Ascending aorta (tissue), 2 donors: ENCODE measurements at regions not wholly inside any gene's neighbourhood (a gene's known extent, or its start where the extent isn't known, plus 50 kb on each side); places are given as distances from the start of the nearest gene placed in this dataset.
"Not testable (repeated sequence)": the region's sequence is repeated elsewhere in the genome, so short reads cannot be mapped to it uniquely, and the experiment has no call there.

Source experiments
- DNase-seq, 2 donors: peaks; one replicate each; pipeline ENCODE4 v3.0.0-alpha.2; 2019; ENCODE audit warnings: low spot score in 2 of 2
- H3K27ac ChIP-seq, 2 donors: fragments of 200-600 bp; sonication (generic); one replicate each; pipeline ENCODE4 v1.5.1; 2016 to 2017; ENCODE audit warnings: mild to moderate bottlenecking in 1 of 2
- H3K27me3 ChIP-seq: fragments of 200-600 bp; sonication (generic); one replicate; pipeline ENCODE4 v1.5.1; 2017
- H3K36me3 ChIP-seq, 2 donors: fragments of 200-600 bp; sonication (generic); one replicate each; pipeline ENCODE4 v1.5.1; 2016
- H3K4me1 ChIP-seq, 2 donors: fragments of 200-600 bp; sonication (generic); one replicate each; pipeline ENCODE4 v1.5.1; 2016 to 2017; ENCODE audit warnings: mild to moderate bottlenecking in 1 of 2
- H3K4me3 ChIP-seq, 2 donors: fragments of 200-600 bp; sonication (generic); one replicate each; pipeline ENCODE4 v1.5.1; 2016 to 2017; ENCODE audit warnings: mild to moderate bottlenecking in 1 of 2
- H3K9me3 ChIP-seq, 2 donors: fragments of 200-600 bp; sonication (generic); one replicate each; pipeline ENCODE4 v1.5.1; 2016
- intact Hi-C: fragments of 100-400 bp; cut with DNase I; formaldehyde crosslinking; loops from one replicate; pipeline ENCODE4 v1.15.1; 2023
- TF ChIP-seq, protein P1 (sequence below), 3 experiments: fragments of 200-600 bp in 2 of 3; fragments of 450-650 bp in 1 of 3; sonication (generic) in 2 of 3; IDR thresholded peaks; one replicate each; pipeline ENCODE4 v1.5.1; 2016 to 2019; ENCODE audit warnings: antibody characterized with exemption in 3 of 3, mild to moderate bottlenecking in 1 of 3, moderate library complexity in 1 of 3

GRCh38 chr20:25858495-25859425, 162.1 kb upstream of the ZNF337 start:
- TF ChIP-seq, protein P1, sequence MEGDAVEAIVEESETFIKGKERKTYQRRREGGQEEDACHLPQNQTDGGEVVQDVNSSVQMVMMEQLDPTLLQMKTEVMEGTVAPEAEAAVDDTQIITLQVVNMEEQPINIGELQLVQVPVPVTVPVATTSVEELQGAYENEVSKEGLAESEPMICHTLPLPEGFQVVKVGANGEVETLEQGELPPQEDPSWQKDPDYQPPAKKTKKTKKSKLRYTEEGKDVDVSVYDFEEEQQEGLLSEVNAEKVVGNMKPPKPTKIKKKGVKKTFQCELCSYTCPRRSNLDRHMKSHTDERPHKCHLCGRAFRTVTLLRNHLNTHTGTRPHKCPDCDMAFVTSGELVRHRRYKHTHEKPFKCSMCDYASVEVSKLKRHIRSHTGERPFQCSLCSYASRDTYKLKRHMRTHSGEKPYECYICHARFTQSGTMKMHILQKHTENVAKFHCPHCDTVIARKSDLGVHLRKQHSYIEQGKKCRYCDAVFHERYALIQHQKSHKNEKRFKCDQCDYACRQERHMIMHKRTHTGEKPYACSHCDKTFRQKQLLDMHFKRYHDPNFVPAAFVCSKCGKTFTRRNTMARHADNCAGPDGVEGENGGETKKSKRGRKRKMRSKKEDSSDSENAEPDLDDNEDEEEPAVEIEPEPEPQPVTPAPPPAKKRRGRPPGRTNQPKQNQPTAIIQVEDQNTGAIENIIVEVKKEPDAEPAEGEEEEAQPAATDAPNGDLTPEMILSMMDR (IDR thresholded peaks at IDR 0.05) = no peak
- H3K27me3 ChIP-seq = no peaks in the 10 kb centered on the region
- intact Hi-C loops = no loop called here
- no peaks in the 10 kb centered on the region for H3K36me3 ChIP-seq
- H3K27ac ChIP-seq = no peak overlapping the region
- H3K4me3 ChIP-seq = peak overlapping the region in 1 of 2 donors; percentile 43
- peak in 1 of 2 donors; percentile 58 for DNase-seq
- peaks cover 9 to 20% of the 10 kb centered on the region in 2 donors for H3K4me1 ChIP-seq
- H3K9me3 ChIP-seq = no peaks in the 10 kb centered on the region

DNA sequence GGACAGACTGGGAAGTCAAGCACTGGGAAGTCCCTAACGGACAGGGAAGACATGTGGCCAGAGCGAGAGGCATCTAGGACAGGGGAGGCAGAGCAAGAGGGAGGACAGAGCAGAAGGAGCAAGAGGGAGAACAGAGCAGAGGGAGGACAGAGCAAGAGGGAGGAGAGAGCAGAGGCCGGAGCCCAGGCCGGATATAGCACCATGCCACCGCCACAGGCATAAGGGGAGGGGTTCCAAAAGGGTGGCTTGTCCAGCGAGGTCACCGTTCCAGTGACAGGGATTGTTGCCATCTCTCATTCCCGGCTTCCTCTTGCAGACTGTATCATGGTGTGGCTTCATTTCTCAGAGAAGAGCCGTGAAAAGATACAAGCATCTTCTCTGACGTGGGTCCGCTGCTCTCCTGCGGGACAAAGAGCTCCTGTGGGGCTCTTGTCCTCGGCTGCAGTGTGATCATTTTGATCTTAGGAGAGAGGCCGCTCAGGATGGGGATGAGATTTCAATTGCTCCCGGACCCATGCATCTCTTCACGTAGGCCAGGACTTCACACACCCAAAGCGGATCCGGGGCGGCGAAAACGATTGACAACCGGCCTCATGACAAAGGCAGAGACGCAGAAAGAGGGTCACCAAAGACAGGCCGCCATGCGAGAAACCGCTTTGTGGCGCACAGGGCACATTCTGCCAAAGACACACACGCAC, 160.6 kb upstream of the ZNF337 start:
- DNase-seq, H3K27me3 ChIP-seq, H3K4me3 ChIP-seq, intact Hi-C loops, H3K36me3 ChIP-seq, H3K9me3 ChIP-seq, H3K27ac ChIP-seq: not testable (repeated sequence)
- peaks cover 5 to 16% of the 10 kb centered on the region in 2 donors for H3K4me1 ChIP-seq

- no peak for DNase-seq
- Histone ChIP-seq H3K4me3 (no peak overlapping the region), H3K27me3 (no peaks in the 10 kb centered on the region), H3K27ac (no peak overlapping the region), H3K36me3 (no peaks in the 10 kb centered on the region), H3K4me1 (peaks cover 0 to 12% of the 10 kb centered on the region in 2 donors), H3K9me3 (no peaks in the 10 kb centered on the region)
- intact Hi-C loops = no loop called here
- TF ChIP-seq, protein P1 (IDR thresholded peaks at IDR 0.05) = no peak
Measured at GRCh38 chr20:25856256-25856884, 159.7 kb upstream of the ZNF337 start.

GRCh38 chr20:25855451-25856156, 159.0 kb upstream of the ZNF337 start:
- H3K27ac ChIP-seq, H3K27me3 ChIP-seq, H3K9me3 ChIP-seq, intact Hi-C loops, H3K4me3 ChIP-seq, H3K4me1 ChIP-seq, H3K36me3 ChIP-seq: not testable (repeated sequence)
- DNase-seq = peak in 1 of 2 donors; percentile 60

DNA sequence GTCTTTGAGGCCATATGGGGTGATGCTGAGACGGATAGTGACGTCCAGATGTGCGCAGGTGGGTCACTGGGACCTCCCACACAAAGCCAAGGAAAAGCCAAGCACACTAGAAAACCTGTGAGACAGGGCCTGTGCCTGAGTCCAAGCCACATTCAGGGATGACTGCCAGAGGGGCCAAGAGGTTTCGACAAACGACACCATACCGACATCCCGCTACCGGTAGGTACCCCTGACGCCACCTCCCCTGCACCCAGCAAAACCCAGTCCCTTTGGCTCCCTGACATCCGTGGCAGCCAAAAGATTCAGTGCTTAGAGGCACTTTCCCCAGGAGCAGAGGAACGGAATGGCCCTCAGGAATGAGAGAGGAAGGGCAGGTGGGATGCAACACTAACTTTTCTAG, 158.0 kb upstream of the ZNF337 start:
- DNase-seq, H3K36me3 ChIP-seq, intact Hi-C loops, H3K4me1 ChIP-seq, H3K27me3 ChIP-seq, H3K9me3 ChIP-seq, H3K27ac ChIP-seq: not testable (repeated sequence)
- peak overlapping the region in 1 of 2 donors; percentile 76 for H3K4me3 ChIP-seq

GRCh38 chr20:25853718-25854388, 157.2 kb upstream of the ZNF337 start:
- H3K4me1 ChIP-seq, H3K36me3 ChIP-seq, intact Hi-C loops, H3K27me3 ChIP-seq, H3K9me3 ChIP-seq: not testable (repeated sequence)
- peak; percentile 35 to 92 for DNase-seq
- Histone ChIP-seq H3K27ac (peak overlapping the region; percentile 73), H3K4me3 (peak overlapping the region; percentile 69 to 76)

GRCh38 chr20:25852968-25853717, 156.5 kb upstream of the ZNF337 start:
- peak overlapping the region; percentile 73 for H3K27ac ChIP-seq
- H3K36me3 ChIP-seq, H3K27me3 ChIP-seq, H3K4me1 ChIP-seq, intact Hi-C loops, H3K9me3 ChIP-seq: not testable (repeated sequence)
- H3K4me3 ChIP-seq = peak overlapping the region; percentile 69 to 76
- DNase-seq = peak; percentile 5 to 59

- H3K4me3 ChIP-seq, H3K36me3 ChIP-seq, H3K9me3 ChIP-seq, H3K27me3 ChIP-seq, H3K27ac ChIP-seq, intact Hi-C loops, H3K4me1 ChIP-seq: not testable (repeated sequence)
- DNase-seq = peak in 1 of 2 donors; percentile 3
Measured at GRCh38 chr20:25850133-25850532, 153.5 kb upstream of the ZNF337 start.
